Choroid plexus epithelial cell (primary cell): ENCODE measurements at regions not wholly inside any gene's neighbourhood (a gene's known extent, or its start where the extent isn't known, plus 50 kb on each side); places are given as distances from the start of the nearest gene placed in this dataset.

Source experiments
- DNase-seq: peaks from one replicate; pipeline ENCODE4 v3.0.0-alpha.2; 2010; ENCODE audit warnings: low read depth
- H3K4me3 ChIP-seq: 2 replicates; pipeline ENCODE4 v1.5.1; 2011; ENCODE audit warnings: low read depth, mild to moderate bottlenecking, control low read depth, low read length, moderate library complexity
- CTCF ChIP-seq: conservative IDR thresholded peaks from 2 replicates; pipeline ENCODE4 v1.5.1; 2011; ENCODE audit warnings: low read depth, mild to moderate bottlenecking, control low read depth, inconsistent platforms, low read length, moderate library complexity

- DNase-seq, result no peak
- TF ChIP-seq CTCF, result no peak
- H3K4me3 ChIP-seq, result no peak overlapping the region
These were observed 528.3 kb upstream of the ATXN8OS start for GRCh38 chr13:69579351-69579750.

- no peak for DNase-seq
- no peak for TF ChIP-seq CTCF
- no peak overlapping the region for H3K4me3 ChIP-seq
These were observed 535.9 kb upstream of the ATXN8OS start for GRCh38 chr13:69571606-69572323.

GRCh38 chr13:69567514-69567913 is 540.1 kb upstream of the ATXN8OS start:
- DNase-seq, result no peak
- no peak overlapping the region for H3K4me3 ChIP-seq
- TF ChIP-seq CTCF, result no peak

- H3K4me3 ChIP-seq, result no peak overlapping the region
- TF ChIP-seq CTCF, result no peak
- no peak for DNase-seq
These were observed 541.4 kb upstream of the ATXN8OS start for GRCh38 chr13:69566104-69566716.

GRCh38 chr13:69565334-69565733 is 542.3 kb upstream of the ATXN8OS start:
- peak; percentile 17 for DNase-seq
- no peak overlapping the region for H3K4me3 ChIP-seq
- peak; percentile 8 for TF ChIP-seq CTCF

GRCh38 chr13:69556540-69557196 is 551.0 kb upstream of the ATXN8OS start:
- DNase-seq, result no peak
- H3K4me3 ChIP-seq, result no peak overlapping the region
- TF ChIP-seq CTCF, result no peak
